ENCODE measurements at regions not wholly inside any gene's neighbourhood (a gene's known extent, or its start where the extent isn't known, plus 50 kb on each side); places are given as distances from the start of the nearest gene placed in this dataset.

DNA sequence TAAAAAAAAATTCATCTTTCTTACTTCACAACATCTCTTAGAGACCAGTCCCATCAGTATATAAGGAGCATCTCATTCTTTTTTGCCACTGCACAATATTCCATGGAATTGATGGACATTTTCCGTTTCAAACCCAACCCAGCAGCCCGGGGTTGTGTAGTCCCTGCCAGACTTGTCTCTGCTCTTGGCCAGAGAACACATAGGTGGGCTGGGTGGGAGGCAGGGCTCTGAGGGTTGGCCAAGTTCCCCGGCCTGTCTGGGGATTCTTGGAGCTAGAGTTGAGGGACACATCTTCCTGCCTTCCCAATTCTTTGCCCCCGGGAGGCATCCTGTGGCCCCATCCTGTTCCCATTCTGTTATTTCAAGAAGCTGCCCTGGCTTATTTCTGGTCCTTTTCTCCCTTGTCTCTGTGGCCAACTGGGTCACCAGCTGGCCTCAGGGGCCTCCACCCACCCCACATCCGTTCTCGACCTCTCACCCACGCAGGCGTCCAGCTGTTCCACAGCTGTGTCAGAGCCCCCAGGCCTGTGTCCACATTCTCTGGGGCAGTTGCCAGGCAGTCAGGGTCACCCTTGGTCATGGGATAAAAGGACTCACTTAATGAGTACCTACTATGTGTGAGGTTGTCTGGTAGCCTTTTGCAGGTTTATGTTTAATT lies 52.0 kb upstream of the CCDC63 start:
- Mint-ChIP-seq H3K27me3 (ENCODE audit: insufficient read depth, unreplicated experiment) (no peaks in the 10 kb centered on the region), H3K4me3 (ENCODE audit: unreplicated experiment) (no peak overlapping the region), H3K36me3 (ENCODE audit: insufficient read depth, unreplicated experiment) (no peaks in the 10 kb centered on the region), H3K9me3 (ENCODE audit: unreplicated experiment) (no peaks in the 10 kb centered on the region), H3K4me1 (ENCODE audit: insufficient read depth, unreplicated experiment) (no peaks in the 10 kb centered on the region), H3K27ac (ENCODE audit: low read depth, unreplicated experiment) (no peak overlapping the region)
- intact Hi-C loops (cut with micrococcal nuclease) = no loop called here
- TF ChIP-seq, protein P1, sequence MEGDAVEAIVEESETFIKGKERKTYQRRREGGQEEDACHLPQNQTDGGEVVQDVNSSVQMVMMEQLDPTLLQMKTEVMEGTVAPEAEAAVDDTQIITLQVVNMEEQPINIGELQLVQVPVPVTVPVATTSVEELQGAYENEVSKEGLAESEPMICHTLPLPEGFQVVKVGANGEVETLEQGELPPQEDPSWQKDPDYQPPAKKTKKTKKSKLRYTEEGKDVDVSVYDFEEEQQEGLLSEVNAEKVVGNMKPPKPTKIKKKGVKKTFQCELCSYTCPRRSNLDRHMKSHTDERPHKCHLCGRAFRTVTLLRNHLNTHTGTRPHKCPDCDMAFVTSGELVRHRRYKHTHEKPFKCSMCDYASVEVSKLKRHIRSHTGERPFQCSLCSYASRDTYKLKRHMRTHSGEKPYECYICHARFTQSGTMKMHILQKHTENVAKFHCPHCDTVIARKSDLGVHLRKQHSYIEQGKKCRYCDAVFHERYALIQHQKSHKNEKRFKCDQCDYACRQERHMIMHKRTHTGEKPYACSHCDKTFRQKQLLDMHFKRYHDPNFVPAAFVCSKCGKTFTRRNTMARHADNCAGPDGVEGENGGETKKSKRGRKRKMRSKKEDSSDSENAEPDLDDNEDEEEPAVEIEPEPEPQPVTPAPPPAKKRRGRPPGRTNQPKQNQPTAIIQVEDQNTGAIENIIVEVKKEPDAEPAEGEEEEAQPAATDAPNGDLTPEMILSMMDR (IDR thresholded peaks at IDR 0.05; ENCODE audit: unreplicated experiment) = no peak
- DNase-seq (ENCODE audit: unreplicated experiment) = no peak
- ChIA-PET POLR2A (interaction anchor here (0.7 kb wide), 1 partner anchor 225 kb away, joined by 3 read pairs; no protein-coding TSS in a partner anchor), CTCF (no interaction called here)
- no TSS peak for BruUV-seq (replicated peaks)

DNA sequence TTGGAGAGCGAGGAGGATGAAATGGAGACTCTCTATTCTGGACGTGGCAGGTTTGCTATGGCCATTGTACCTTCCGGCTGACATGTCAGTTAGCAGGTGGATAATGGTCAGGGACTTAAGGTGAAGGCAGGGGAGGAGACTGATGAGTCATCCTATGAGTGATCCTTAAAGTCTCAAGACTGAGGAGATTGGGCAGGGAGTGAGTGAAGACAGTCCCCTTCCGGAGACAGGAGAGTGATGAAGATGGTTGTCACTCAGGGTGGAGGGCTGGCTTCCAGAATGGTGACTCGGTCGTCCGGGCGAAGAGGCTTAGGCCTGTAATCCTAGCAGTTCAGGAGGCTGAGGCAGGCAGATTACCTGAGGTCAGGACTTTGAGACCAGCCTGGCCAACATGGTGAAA lies 49.8 kb upstream of the CCDC63 start:
- intact Hi-C loops (cut with micrococcal nuclease) = no loop called here
- Mint-ChIP-seq H3K27ac (ENCODE audit: low read depth, unreplicated experiment) (no peak overlapping the region), H3K4me1 (ENCODE audit: insufficient read depth, unreplicated experiment) (no peaks in the 10 kb centered on the region)

More for the DNA sequence above, 49.8 kb upstream of the CCDC63 start:
- Mint-ChIP-seq H3K27me3 (ENCODE audit: insufficient read depth, unreplicated experiment) (no peaks in the 10 kb centered on the region), H3K4me3 (ENCODE audit: unreplicated experiment) (no peak overlapping the region), H3K9me3 (ENCODE audit: unreplicated experiment) (peaks cover 1% of the 10 kb centered on the region), H3K36me3 (ENCODE audit: insufficient read depth, unreplicated experiment) (no peaks in the 10 kb centered on the region)
- no TSS peak for BruUV-seq (replicated peaks)
- TF ChIP-seq, protein P1 (IDR thresholded peaks at IDR 0.05; ENCODE audit: unreplicated experiment) = no peak
- peak; percentile 58 for DNase-seq (ENCODE audit: unreplicated experiment)
- ChIA-PET CTCF (interaction anchor here (0.7 kb wide), 1 partner anchor 477 kb away, joined by 3 read pairs; no protein-coding TSS in a partner anchor), POLR2A (no interaction called here)

Data from MCF 10A (cell line).